ENCODE measurements at regions not wholly inside any gene's neighbourhood (a gene's known extent, or its start where the extent isn't known, plus 50 kb on each side); places are given as distances from the start of the nearest gene placed in this dataset.

DNA sequence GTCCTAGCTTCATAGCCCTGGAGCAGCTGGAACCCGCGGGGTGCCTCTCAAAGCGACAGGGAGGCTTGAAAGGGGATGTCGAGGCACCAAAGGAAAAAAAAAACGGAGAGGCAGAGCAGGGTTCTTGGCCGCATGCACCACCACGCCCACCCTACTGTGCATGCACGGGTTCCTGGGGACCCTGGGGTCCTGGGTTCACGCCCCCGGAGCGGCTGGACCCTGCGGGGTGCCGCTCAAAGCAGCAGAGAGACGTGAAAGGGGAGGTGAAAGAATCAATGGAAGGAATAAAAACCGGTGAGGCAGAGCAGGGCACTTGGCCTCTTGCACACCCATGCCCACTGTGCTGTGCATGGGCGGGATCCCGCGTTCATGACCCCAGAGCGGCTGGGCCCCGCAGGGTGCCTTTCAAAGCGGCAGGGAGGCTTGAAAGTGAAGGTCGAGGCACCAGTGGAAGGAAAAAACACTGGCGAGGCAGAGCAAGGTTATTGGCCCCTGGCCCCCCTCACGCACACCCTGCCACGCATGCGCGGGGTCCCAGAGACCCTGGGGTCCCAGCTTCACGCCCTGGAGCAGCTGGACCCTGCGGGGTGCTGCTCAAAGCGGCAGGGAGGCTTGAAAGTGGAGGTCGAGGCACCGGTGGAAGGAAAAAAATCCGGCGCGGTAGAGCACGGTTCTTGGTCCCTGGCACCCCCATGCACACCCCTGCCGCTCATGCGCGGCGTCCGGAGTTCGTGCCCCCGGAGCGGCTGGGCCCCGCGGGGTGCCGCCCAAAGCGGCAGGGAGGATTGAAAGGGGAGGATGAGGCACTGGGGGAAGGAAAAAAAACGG is 318.5 kb downstream of the ALG10 start:
- 50% methylated on average over 48 of the region's 49 CpGs for WGBS
- H3K9me3 ChIP-seq, result peaks cover 0 to 55% (median 27%) of the 10 kb centered on the region in 4 donors
- H3K4me3 ChIP-seq, result no peak overlapping the region
- intact Hi-C loops (cut with DNase I), result no loop called here
- no peak overlapping the region for H3K27ac ChIP-seq (replicated peaks in 1 of 4)
- H3K36me3 ChIP-seq, result no peaks in the 10 kb centered on the region
- H3K27me3 ChIP-seq, result peaks cover 0 to 95% (median 0%) of the 10 kb centered on the region in 4 donors
- TF ChIP-seq POLR2A (IDR thresholded peaks at IDR 0.05; ENCODE audit: low read depth) (no peak), POLR2AphosphoS5 (IDR thresholded peaks at IDR 0.05) (no peak), EP300 (IDR thresholded peaks at IDR 0.05) (no peak)
- TF ChIP-seq, protein P1, sequence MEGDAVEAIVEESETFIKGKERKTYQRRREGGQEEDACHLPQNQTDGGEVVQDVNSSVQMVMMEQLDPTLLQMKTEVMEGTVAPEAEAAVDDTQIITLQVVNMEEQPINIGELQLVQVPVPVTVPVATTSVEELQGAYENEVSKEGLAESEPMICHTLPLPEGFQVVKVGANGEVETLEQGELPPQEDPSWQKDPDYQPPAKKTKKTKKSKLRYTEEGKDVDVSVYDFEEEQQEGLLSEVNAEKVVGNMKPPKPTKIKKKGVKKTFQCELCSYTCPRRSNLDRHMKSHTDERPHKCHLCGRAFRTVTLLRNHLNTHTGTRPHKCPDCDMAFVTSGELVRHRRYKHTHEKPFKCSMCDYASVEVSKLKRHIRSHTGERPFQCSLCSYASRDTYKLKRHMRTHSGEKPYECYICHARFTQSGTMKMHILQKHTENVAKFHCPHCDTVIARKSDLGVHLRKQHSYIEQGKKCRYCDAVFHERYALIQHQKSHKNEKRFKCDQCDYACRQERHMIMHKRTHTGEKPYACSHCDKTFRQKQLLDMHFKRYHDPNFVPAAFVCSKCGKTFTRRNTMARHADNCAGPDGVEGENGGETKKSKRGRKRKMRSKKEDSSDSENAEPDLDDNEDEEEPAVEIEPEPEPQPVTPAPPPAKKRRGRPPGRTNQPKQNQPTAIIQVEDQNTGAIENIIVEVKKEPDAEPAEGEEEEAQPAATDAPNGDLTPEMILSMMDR (IDR thresholded peaks at IDR 0.05), result no peak
- H3K4me1 ChIP-seq, result no peaks in the 10 kb centered on the region
- DNase-seq (ENCODE audit: extremely low spot score), result no peak

DNA sequence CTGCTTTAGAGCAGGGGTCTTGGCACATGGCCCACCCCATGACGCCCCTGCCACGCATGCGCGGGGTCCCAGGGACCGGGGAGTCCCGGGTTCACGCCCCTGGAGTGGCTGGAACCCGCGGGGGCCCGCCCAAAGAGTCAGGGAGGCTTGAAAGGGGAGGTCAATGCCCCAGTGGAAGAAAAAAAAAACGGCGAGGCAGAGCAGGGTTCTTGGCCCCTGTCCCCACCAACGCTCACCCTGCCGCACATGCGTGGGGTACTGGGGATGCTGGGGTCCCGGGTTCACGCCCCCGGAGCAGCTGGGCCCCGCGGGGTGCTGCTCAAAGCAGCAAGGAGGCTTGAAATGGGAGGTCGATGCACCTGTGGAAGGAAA is 319.1 kb downstream of the ALG10 start:
- peaks cover 0 to 95% (median 0%) of the 10 kb centered on the region in 4 donors for H3K27me3 ChIP-seq
- peaks cover 0 to 54% (median 24%) of the 10 kb centered on the region in 4 donors for H3K9me3 ChIP-seq
- 48% methylated on average over 19 of the region's 21 CpGs for WGBS
- H3K36me3 ChIP-seq, result no peaks in the 10 kb centered on the region
- intact Hi-C loops (cut with DNase I), result no loop called here
- no peak for TF ChIP-seq EP300 (IDR thresholded peaks at IDR 0.05)
- TF ChIP-seq POLR2A (IDR thresholded peaks at IDR 0.05; ENCODE audit: low read depth), result no peak
- TF ChIP-seq, protein P1 (IDR thresholded peaks at IDR 0.05), result no peak
- no peak for TF ChIP-seq POLR2AphosphoS5 (IDR thresholded peaks at IDR 0.05)
- no peak overlapping the region for H3K4me3 ChIP-seq
- H3K27ac ChIP-seq (replicated peaks in 1 of 4), result no peak overlapping the region
- no peaks in the 10 kb centered on the region for H3K4me1 ChIP-seq
- DNase-seq (ENCODE audit: extremely low spot score), result no peak

DNA sequence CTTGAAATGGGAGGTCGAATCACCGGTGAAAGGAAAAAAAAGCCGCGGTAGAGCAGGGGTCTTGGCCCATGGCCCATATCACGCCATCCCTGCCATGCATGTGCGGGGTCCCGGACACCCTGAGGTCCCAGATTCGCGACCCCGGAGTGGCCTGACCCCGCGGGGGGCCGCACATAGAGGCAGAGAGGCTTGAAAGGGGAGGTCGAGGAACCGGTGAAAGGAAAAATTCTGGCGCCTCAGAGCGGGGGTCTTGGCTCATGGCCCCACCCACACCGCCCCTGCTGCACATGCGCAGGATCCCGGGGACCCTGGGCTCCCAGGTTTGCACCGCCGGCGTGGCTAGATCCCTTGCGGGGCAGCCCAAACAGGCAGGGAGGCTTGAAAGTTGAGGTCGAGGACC is 319.8 kb downstream of the ALG10 start:
- TF ChIP-seq, protein P1 (IDR thresholded peaks at IDR 0.05), result no peak
- TF ChIP-seq EP300 (IDR thresholded peaks at IDR 0.05), result no peak
- no peak for TF ChIP-seq POLR2AphosphoS5 (IDR thresholded peaks at IDR 0.05)
- no peak for TF ChIP-seq POLR2A (IDR thresholded peaks at IDR 0.05; ENCODE audit: low read depth)
- Histone ChIP-seq H3K4me1 (no peaks in the 10 kb centered on the region), H3K4me3 (no peak overlapping the region), H3K36me3 (no peaks in the 10 kb centered on the region), H3K27me3 (peaks cover 0 to 95% (median 0%) of the 10 kb centered on the region in 4 donors), H3K9me3 (peaks cover 0 to 54% (median 22%) of the 10 kb centered on the region in 4 donors), H3K27ac (replicated peaks in 1 of 4) (no peak overlapping the region)
- WGBS, result 53% methylated on average over 25 of the region's 25 CpGs
- DNase-seq (ENCODE audit: extremely low spot score), result no peak
- intact Hi-C loops (cut with DNase I), result no loop called here

DNA sequence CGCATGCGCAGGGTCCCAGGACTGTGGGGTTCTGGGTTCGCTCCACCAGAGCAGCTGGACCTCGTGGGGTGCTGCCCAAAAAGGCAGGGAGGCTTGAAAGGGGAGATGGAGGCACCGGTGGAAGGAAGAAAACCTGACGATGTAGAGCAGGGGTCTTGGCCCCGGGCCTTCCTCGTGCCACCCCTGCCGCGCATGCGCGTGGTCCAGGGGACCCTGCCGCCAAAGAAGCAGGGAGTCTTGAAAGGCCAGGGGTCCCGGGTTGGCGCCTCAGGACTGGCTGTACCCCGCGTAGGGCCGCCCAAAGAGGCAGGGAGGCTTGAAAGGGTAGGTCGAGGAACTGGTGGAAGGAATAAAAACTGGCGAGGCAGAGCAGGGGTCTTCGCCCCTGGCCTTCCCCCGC is 321.0 kb downstream of the ALG10 start:
- Histone ChIP-seq H3K27ac (replicated peaks in 1 of 4) (no peak overlapping the region), H3K4me3 (no peak overlapping the region), H3K27me3 (peaks cover 0 to 94% (median 0%) of the 10 kb centered on the region in 4 donors), H3K9me3 (peaks cover 0 to 62% (median 32%) of the 10 kb centered on the region in 4 donors), H3K36me3 (no peaks in the 10 kb centered on the region), H3K4me1 (no peaks in the 10 kb centered on the region)
- DNase-seq (ENCODE audit: extremely low spot score), result no peak
- intact Hi-C loops (cut with DNase I), result no loop called here
- WGBS, result 72% methylated on average over 9 of the region's 22 CpGs
- TF ChIP-seq EP300 (IDR thresholded peaks at IDR 0.05) (no peak), POLR2AphosphoS5 (IDR thresholded peaks at IDR 0.05) (no peak), POLR2A (IDR thresholded peaks at IDR 0.05; ENCODE audit: low read depth) (no peak)
- TF ChIP-seq, protein P1 (IDR thresholded peaks at IDR 0.05), result no peak
